Mucosa of stomach (tissue), 1 donor: ENCODE measurements at regions not wholly inside any gene's neighbourhood (a gene's known extent, or its start where the extent isn't known, plus 50 kb on each side); places are given as distances from the start of the nearest gene placed in this dataset.

Source experiments
- H3K27me3 ChIP-seq: one replicate; pipeline ENCODE4 v1.7.0; 2013; ENCODE audit warnings: mild to moderate bottlenecking, low read length; ENCODE audit not compliant: control insufficient read depth, insufficient read depth
- H3K36me3 ChIP-seq: one replicate; pipeline ENCODE4 v1.7.0; 2013; ENCODE audit warnings: low read length; ENCODE audit not compliant: control insufficient read depth, insufficient read depth
- H3K4me1 ChIP-seq: one replicate; pipeline ENCODE4 v1.7.0; 2013; ENCODE audit warnings: mild to moderate bottlenecking, low read length; ENCODE audit not compliant: control insufficient read depth, insufficient read depth
- H3K4me3 ChIP-seq: one replicate; pipeline ENCODE4 v1.7.0; 2013; ENCODE audit warnings: low read length
- H3K9ac ChIP-seq: one replicate; pipeline ENCODE4 v1.7.0; 2013; ENCODE audit warnings: mild to moderate bottlenecking, low read length, moderate library complexity
- H3K9me3 ChIP-seq: one replicate; pipeline ENCODE4 v1.7.0; 2013; ENCODE audit warnings: mild to moderate bottlenecking, low read length, moderate library complexity; ENCODE audit not compliant: control insufficient read depth
- donor health status: Pancreatic carcinoma.

- H3K36me3 ChIP-seq, result no peaks in the 10 kb centered on the region
- no peaks in the 10 kb centered on the region for H3K9me3 ChIP-seq
- H3K4me1 ChIP-seq, result peaks cover 15% of the 10 kb centered on the region
- no peaks in the 10 kb centered on the region for H3K27me3 ChIP-seq
- H3K9ac ChIP-seq, result no peak overlapping the region
- no peak overlapping the region for H3K4me3 ChIP-seq
Observed at GRCh38 chr1:201767339-201767738, 61.6 kb upstream of the IPO9 start.

GRCh38 chr1:201769072-201769471, 59.9 kb upstream of the IPO9 start:
- Histone ChIP-seq H3K4me1 (peaks cover 19% of the 10 kb centered on the region), H3K27me3 (no peaks in the 10 kb centered on the region), H3K9me3 (no peaks in the 10 kb centered on the region), H3K9ac (no peak overlapping the region), H3K4me3 (no peak overlapping the region), H3K36me3 (no peaks in the 10 kb centered on the region)

GRCh38 chr1:201769966-201770365, 59.0 kb upstream of the IPO9 start:
- Histone ChIP-seq H3K9ac (no peak overlapping the region), H3K4me1 (peaks cover 19% of the 10 kb centered on the region), H3K4me3 (no peak overlapping the region), H3K36me3 (no peaks in the 10 kb centered on the region), H3K9me3 (no peaks in the 10 kb centered on the region), H3K27me3 (no peaks in the 10 kb centered on the region)

- peaks cover 19% of the 10 kb centered on the region for H3K4me1 ChIP-seq
- H3K9ac ChIP-seq, result no peak overlapping the region
- no peaks in the 10 kb centered on the region for H3K9me3 ChIP-seq
- H3K27me3 ChIP-seq, result no peaks in the 10 kb centered on the region
- H3K4me3 ChIP-seq, result no peak overlapping the region
- H3K36me3 ChIP-seq, result no peaks in the 10 kb centered on the region
Observed at GRCh38 chr1:201771466-201771865, 57.5 kb upstream of the IPO9 start.

GRCh38 chr1:201772178-201772577, 56.8 kb upstream of the IPO9 start:
- Histone ChIP-seq H3K4me1 (peaks cover 19% of the 10 kb centered on the region), H3K9me3 (no peaks in the 10 kb centered on the region), H3K27me3 (no peaks in the 10 kb centered on the region), H3K4me3 (no peak overlapping the region), H3K36me3 (no peaks in the 10 kb centered on the region), H3K9ac (no peak overlapping the region)

- Histone ChIP-seq H3K9me3 (no peaks in the 10 kb centered on the region), H3K27me3 (no peaks in the 10 kb centered on the region), H3K4me3 (no peak overlapping the region), H3K4me1 (peaks cover 17% of the 10 kb centered on the region), H3K36me3 (no peaks in the 10 kb centered on the region), H3K9ac (no peak overlapping the region)
Observed at GRCh38 chr1:201773764-201774163, 55.2 kb upstream of the IPO9 start.

- H3K4me3 ChIP-seq, result no peak overlapping the region
- no peaks in the 10 kb centered on the region for H3K9me3 ChIP-seq
- H3K27me3 ChIP-seq, result no peaks in the 10 kb centered on the region
- H3K9ac ChIP-seq, result no peak overlapping the region
- H3K4me1 ChIP-seq, result peaks cover 20% of the 10 kb centered on the region
- H3K36me3 ChIP-seq, result no peaks in the 10 kb centered on the region
Observed at GRCh38 chr1:201774224-201774982, 54.6 kb upstream of the IPO9 start.

- no peaks in the 10 kb centered on the region for H3K9me3 ChIP-seq
Observed at GRCh38 chr1:201774983-201775344, 54.0 kb upstream of the IPO9 start.

GRCh38 chr1:201775380-201775779, 53.6 kb upstream of the IPO9 start:
- no peak overlapping the region for H3K4me3 ChIP-seq
- H3K27me3 ChIP-seq, result no peaks in the 10 kb centered on the region
- H3K9me3 ChIP-seq, result no peaks in the 10 kb centered on the region
- H3K36me3 ChIP-seq, result peaks cover under 1% of the 10 kb centered on the region
- no peak overlapping the region for H3K9ac ChIP-seq
- peaks cover 13% of the 10 kb centered on the region for H3K4me1 ChIP-seq

More at GRCh38 chr1:201774983-201775344, 54.0 kb upstream of the IPO9 start:
- H3K9ac ChIP-seq, result no peak overlapping the region
- peaks cover 16% of the 10 kb centered on the region for H3K4me1 ChIP-seq
- H3K36me3 ChIP-seq, result no peaks in the 10 kb centered on the region
- no peak overlapping the region for H3K4me3 ChIP-seq
- H3K27me3 ChIP-seq, result no peaks in the 10 kb centered on the region

- Histone ChIP-seq H3K4me1 (peaks cover 14% of the 10 kb centered on the region), H3K27me3 (no peaks in the 10 kb centered on the region), H3K9ac (no peak overlapping the region), H3K4me3 (no peak overlapping the region), H3K36me3 (peaks cover 5% of the 10 kb centered on the region), H3K9me3 (no peaks in the 10 kb centered on the region)
Observed at GRCh38 chr1:201778279-201779065, 50.5 kb upstream of the IPO9 start.
